Central memory CD8-positive, alpha-beta T cell (primary cell): ENCODE measurements at regions not wholly inside any gene's neighbourhood (a gene's known extent, or its start where the extent isn't known, plus 50 kb on each side); places are given as distances from the start of the nearest gene placed in this dataset.

Source experiments
- ATAC-seq: fragments of 150-1000 bp; cut with Tn5 transposase; replicated peaks from 2 replicates; pipeline ENCODE4 v1.10.0; 2022; ENCODE audit warnings: mild to moderate bottlenecking, moderate FRiP score, moderate number of reproducible peaks; ENCODE audit not compliant: poor library complexity, severe bottlenecking; ENCODE audit errors: extremely low read depth
- DNase-seq, 2 donors: peaks; one replicate each; pipeline ENCODE4 v3.0.0; 2021; ENCODE audit warnings: low spot score in 2 of 2
- H3K27ac Mint-ChIP-seq: one replicate; pipeline ENCODE4 v1.8.0; 2022; ENCODE audit warnings: low read depth, mild to moderate bottlenecking, moderate library complexity, mixed read lengths
- H3K27me3 Mint-ChIP-seq: one replicate; pipeline ENCODE4 v1.8.0; 2022; ENCODE audit warnings: mixed read lengths
- H3K36me3 Mint-ChIP-seq: one replicate; pipeline ENCODE4 v1.8.0; 2022; ENCODE audit warnings: mild to moderate bottlenecking, moderate library complexity, mixed read lengths; ENCODE audit not compliant: insufficient read depth
- H3K4me1 Mint-ChIP-seq: one replicate; pipeline ENCODE4 v1.8.0; 2022; ENCODE audit warnings: mixed read lengths
- H3K4me3 Mint-ChIP-seq: one replicate; pipeline ENCODE4 v1.8.0; 2022; ENCODE audit warnings: mild to moderate bottlenecking, moderate library complexity, mixed read lengths
- H3K9me3 Mint-ChIP-seq: one replicate; pipeline ENCODE4 v1.8.0; 2022; ENCODE audit warnings: mixed read lengths

DNA sequence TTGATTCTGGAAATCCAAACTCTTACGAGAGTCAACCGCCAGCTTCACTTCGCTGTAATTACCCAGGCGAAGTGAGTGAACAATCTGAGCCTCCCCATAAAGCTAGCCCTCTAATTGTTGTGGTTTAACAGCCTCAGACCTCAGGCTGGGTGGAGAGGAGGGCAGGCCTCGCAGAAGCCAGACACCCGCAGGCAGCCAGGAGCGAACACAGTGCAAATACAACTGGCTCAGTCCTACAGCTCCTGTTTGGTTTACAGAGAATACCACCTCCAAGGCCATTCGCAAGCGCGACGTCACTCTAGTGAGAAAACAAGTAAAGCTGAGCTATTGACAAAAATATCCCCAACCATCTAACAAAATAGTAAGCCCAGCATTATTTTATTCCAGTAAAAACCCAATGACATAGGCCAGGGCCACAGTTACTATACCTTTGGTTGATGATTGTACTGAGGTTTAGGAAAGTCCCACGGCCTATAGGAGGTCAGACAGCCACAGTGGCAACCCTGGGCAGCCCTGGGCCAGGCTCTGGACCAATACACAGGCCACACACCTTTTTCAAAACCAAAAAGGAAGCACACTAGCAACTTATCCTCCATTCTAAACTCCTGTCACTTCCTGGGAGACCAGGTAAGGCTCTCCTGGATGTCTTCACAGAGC is 163.3 kb downstream of the ETS2 start:
- no peaks in the 10 kb centered on the region for H3K36me3 Mint-ChIP-seq
- no peaks in the 10 kb centered on the region for H3K9me3 Mint-ChIP-seq
- no peaks in the 10 kb centered on the region for H3K4me1 Mint-ChIP-seq
- peaks cover 21% of the 10 kb centered on the region for H3K27me3 Mint-ChIP-seq
- H3K4me3 Mint-ChIP-seq, result no peak overlapping the region
- H3K27ac Mint-ChIP-seq, result no peak overlapping the region
- DNase-seq (no peak), ATAC-seq (no peak)

DNA sequence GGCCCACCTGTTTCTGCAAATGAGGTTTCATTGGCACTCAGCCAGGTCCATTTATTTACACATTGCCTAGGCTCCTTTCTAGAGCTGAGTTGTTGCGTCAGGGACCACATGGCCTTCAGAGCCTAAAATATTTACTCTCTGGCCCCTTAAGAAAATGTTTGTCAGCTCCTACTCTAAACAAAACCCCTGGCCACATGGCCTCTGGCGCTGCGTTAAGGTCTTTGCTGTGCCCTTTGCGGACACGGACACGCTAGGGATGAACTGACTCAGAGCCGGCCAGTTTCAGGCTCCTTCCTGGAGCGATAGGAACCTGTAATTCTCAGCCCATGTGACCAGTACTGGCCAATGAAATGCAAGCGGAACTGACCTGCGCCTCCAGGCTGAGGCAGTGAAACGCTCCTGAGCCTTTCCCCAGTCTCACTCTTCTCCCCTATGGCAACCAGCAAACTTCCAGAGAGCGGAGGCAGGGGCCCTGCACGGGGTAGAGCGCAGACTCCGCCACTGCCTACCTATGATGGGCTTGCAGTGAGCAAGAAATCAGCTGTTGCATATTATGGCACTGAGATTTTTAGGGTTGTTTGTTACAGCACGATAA is 160.3 kb downstream of the ETS2 start:
- ATAC-seq, result no peak
- Mint-ChIP-seq H3K27ac (no peak overlapping the region), H3K27me3 (peaks cover 2% of the 10 kb centered on the region), H3K4me1 (no peaks in the 10 kb centered on the region), H3K9me3 (peaks cover 5% of the 10 kb centered on the region), H3K4me3 (no peak overlapping the region), H3K36me3 (no peaks in the 10 kb centered on the region)
- DNase-seq, result no peak

- H3K9me3 Mint-ChIP-seq, result peaks cover 5% of the 10 kb centered on the region
- H3K36me3 Mint-ChIP-seq, result no peaks in the 10 kb centered on the region
- no peak for ATAC-seq
- DNase-seq, result no peak
- no peak overlapping the region for H3K4me3 Mint-ChIP-seq
- H3K27ac Mint-ChIP-seq, result no peak overlapping the region
- H3K27me3 Mint-ChIP-seq, result no peaks in the 10 kb centered on the region
- H3K4me1 Mint-ChIP-seq, result no peaks in the 10 kb centered on the region
Measured at GRCh38 chr21:38965241-38965640, 159.5 kb downstream of the ETS2 start.

DNA sequence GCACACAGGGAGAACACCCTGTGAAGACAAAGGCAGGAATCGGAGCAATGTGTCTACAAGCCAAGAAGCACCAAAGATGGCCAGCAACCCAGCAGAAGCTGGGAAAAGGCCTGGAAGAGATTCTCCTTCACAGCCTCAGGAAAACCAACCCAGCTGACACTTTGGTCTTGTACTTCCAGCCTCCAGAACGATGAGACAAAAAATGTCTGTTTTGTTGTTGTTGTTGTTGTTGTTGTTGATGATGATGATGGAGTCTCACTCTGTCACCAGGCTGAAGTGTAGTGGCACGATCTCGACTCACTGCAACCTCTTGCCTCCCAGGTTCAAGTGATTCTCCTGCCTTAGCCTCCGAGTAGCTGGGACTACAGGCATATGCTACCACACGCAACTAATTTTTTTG is 157.3 kb downstream of the ETS2 start:
- H3K36me3 Mint-ChIP-seq, result no peaks in the 10 kb centered on the region
- H3K4me1 Mint-ChIP-seq, result no peaks in the 10 kb centered on the region
- peaks cover 5% of the 10 kb centered on the region for H3K9me3 Mint-ChIP-seq
- ATAC-seq (no peak), DNase-seq (no peak)
- no peaks in the 10 kb centered on the region for H3K27me3 Mint-ChIP-seq
- no peak overlapping the region for H3K4me3 Mint-ChIP-seq
- no peak overlapping the region for H3K27ac Mint-ChIP-seq

DNA sequence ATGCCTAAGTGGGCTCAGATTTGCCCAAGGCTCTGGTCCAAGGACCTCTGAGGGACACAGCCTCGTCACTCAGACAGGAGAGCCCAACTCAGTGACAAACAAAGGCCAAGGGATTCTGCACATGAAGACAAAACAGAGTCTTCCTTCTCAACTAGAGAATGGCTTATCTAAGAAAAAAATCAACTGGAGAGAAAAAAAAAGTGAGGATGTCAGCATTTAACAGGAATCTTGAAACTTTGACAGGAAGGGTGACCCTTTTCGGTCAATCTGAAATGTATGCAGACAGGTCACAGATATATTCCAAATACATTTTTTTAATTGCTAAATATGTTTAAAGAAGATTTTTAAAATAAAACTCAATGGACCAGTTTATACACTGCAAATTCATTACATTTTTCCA is 154.5 kb downstream of the ETS2 start:
- Mint-ChIP-seq H3K27me3 (no peaks in the 10 kb centered on the region), H3K27ac (no peak overlapping the region), H3K4me3 (no peak overlapping the region), H3K9me3 (peaks cover 5% of the 10 kb centered on the region), H3K4me1 (no peaks in the 10 kb centered on the region), H3K36me3 (no peaks in the 10 kb centered on the region)
- ATAC-seq, result no peak
- DNase-seq, result no peak

DNA sequence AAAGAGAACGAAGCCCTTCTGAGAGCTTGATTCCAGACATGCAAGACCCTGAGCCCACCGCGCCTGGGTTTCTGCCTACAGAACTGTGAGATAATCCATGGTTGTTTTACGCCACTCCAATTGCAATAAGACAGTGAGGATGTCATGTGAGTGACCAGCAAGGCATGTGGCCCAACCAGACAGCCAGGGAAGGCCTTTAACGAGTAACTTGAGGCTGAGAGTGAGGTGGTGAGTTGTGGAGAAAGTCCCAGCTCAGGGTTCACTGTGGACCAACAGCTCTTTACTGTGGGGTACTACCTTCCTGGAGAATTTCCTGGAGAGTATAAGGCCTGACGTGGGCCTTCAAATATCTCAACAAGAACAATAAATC is 153.9 kb downstream of the ETS2 start:
- ATAC-seq, result no peak
- DNase-seq, result no peak
- H3K4me3 Mint-ChIP-seq, result no peak overlapping the region
- no peaks in the 10 kb centered on the region for H3K4me1 Mint-ChIP-seq
- no peaks in the 10 kb centered on the region for H3K27me3 Mint-ChIP-seq
- H3K27ac Mint-ChIP-seq, result no peak overlapping the region
- no peaks in the 10 kb centered on the region for H3K36me3 Mint-ChIP-seq
- H3K9me3 Mint-ChIP-seq, result peaks cover 5% of the 10 kb centered on the region

- Mint-ChIP-seq H3K27ac (no peak overlapping the region), H3K4me1 (no peaks in the 10 kb centered on the region), H3K4me3 (no peak overlapping the region), H3K36me3 (no peaks in the 10 kb centered on the region), H3K27me3 (no peaks in the 10 kb centered on the region), H3K9me3 (peaks cover 5% of the 10 kb centered on the region)
- no peak for ATAC-seq
- no peak for DNase-seq
Measured at GRCh38 chr21:38958940-38959691, 153.4 kb downstream of the ETS2 start.

- Mint-ChIP-seq H3K27me3 (peaks cover 5% of the 10 kb centered on the region), H3K27ac (no peak overlapping the region), H3K9me3 (peaks cover 5% of the 10 kb centered on the region), H3K4me3 (no peak overlapping the region), H3K4me1 (no peaks in the 10 kb centered on the region), H3K36me3 (no peaks in the 10 kb centered on the region)
- DNase-seq (no peak), ATAC-seq (no peak)
Measured at GRCh38 chr21:38958323-38958705, 152.6 kb downstream of the ETS2 start.

GRCh38 chr21:38957575-38958322 is 152.0 kb downstream of the ETS2 start:
- Mint-ChIP-seq H3K4me1 (no peaks in the 10 kb centered on the region), H3K36me3 (no peaks in the 10 kb centered on the region), H3K9me3 (peaks cover 5% of the 10 kb centered on the region), H3K27me3 (peaks cover 10% of the 10 kb centered on the region), H3K27ac (no peak overlapping the region), H3K4me3 (no peak overlapping the region)
- DNase-seq, result no peak
- ATAC-seq, result no peak

DNA sequence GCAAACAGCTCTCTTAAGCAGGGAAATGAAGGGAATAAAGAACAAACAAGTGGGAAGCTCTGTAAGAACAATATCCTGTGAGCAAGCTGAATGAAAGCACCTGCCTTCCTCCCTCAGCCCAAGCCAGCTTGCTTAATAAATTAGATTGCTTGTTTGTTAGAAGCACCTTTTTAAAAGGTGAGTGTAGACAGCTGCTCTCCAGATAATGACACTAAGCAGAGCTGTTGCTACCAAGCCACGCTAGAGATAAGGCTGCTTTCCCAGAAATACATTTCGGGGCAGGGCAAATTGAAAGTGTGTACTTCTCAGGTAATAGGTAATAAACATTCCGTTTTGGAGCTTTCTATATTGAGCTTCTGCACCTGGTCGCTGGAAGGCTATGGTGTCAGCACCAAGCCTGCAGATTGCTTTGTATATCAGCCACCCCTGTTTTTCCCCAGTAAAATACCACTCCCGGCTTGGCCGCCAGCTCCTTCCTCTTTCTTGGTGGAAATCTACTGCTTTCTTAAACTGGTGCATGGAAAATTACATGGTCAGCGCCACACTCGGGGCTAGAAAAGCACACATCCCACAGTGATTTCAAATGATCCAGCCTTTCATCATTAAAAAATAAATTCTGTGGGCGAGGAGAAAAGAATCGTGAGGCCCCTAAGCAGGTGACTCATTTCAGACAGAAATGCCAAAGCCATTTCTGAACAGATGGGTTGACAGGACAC is 151.3 kb downstream of the ETS2 start:
- DNase-seq (no peak), ATAC-seq (no peak)
- Mint-ChIP-seq H3K4me3 (no peak overlapping the region), H3K27ac (no peak overlapping the region), H3K36me3 (no peaks in the 10 kb centered on the region), H3K9me3 (peaks cover 5% of the 10 kb centered on the region), H3K27me3 (peaks cover 18% of the 10 kb centered on the region), H3K4me1 (no peaks in the 10 kb centered on the region)

- ATAC-seq, result no peak
- H3K9me3 Mint-ChIP-seq, result no peaks in the 10 kb centered on the region
- DNase-seq, result no peak
- H3K4me1 Mint-ChIP-seq, result no peaks in the 10 kb centered on the region
- H3K27ac Mint-ChIP-seq, result no peak overlapping the region
- no peaks in the 10 kb centered on the region for H3K36me3 Mint-ChIP-seq
- peaks cover 23% of the 10 kb centered on the region for H3K27me3 Mint-ChIP-seq
- H3K4me3 Mint-ChIP-seq, result no peak overlapping the region
Measured at GRCh38 chr21:38956521-38956855, 150.8 kb downstream of the ETS2 start.

GRCh38 chr21:38956007-38956406 is 150.3 kb downstream of the ETS2 start:
- ATAC-seq (no peak), DNase-seq (no peak)
- Mint-ChIP-seq H3K27ac (no peak overlapping the region), H3K36me3 (no peaks in the 10 kb centered on the region), H3K4me1 (no peaks in the 10 kb centered on the region), H3K9me3 (no peaks in the 10 kb centered on the region), H3K4me3 (no peak overlapping the region), H3K27me3 (peaks cover 27% of the 10 kb centered on the region)
